ENCODE measurements at regions not wholly inside any gene's neighbourhood (a gene's known extent, or its start where the extent isn't known, plus 50 kb on each side); places are given as distances from the start of the nearest gene placed in this dataset.
"Not testable (repeated sequence)": the region's sequence is repeated elsewhere in the genome, so short reads cannot be mapped to it uniquely, and the experiment has no call there.

DNA sequence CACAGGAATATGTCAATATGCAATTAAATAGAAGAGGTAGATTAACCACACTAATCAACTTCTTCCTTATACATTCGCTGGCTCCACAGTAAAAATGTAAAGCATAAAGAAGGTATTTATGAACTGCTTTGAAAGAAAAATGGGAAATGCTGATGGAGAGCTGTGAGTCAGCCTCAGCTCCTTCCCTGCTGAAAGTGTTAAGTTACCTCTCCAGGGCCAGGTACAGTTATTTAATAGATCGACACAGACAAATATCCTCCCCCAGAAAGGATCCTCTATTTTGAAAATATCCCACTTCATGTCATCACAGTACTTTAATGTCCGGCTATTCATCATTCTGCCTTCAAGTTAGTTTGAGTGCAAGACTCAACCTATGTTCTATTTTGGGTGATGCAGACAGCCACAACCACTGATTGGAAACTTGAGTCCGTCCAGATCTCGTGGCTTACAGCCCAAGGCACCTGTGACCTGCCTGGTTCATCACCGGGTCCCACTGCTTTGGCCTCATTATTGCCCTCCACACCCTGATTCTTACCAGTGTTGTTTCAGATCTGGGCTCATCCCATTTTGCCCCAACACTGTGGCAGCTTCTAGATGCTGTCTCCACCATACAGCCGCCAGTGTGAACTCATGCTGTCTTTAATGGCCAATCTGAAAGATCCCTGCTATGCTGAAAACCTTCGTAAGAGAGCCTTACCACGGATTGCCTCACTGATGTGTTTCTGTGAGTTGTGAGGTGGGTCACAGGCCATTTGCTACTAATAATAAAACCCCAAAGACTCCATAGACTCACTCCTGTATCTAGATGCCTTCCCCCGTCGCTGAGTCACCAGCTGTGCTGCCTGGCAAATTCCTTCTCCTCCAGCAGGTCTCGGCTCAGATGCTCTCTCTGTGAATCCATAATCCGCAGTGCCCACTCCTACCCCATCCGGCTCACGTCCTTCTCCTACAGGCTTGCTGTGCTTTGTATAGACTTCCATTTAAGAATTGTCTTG lies 56.2 kb upstream of the DDAH1 start:
- DNase-seq (ENCODE audit: low spot score); ATAC-seq (ENCODE audit: low FRiP score): not testable (repeated sequence)

DNA sequence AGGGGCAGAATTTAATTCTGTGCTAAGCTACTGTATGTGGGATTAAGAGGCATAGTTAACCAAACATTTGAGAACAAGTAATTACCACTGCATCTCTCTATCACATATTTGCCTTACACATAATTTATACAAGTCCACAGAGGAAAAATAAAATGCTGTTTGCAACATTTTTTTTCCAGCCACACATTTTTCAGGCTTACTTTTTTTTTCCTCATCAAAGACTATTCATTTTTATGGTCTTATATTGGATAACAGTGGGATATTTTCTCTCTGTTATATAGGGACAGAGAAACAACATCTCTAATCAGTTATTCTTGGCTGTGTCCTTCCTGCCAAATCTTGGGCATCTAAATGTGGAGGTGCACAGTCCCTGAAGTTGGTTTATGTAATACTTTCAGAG lies 57.5 kb upstream of the DDAH1 start:
- ATAC-seq (ENCODE audit: low FRiP score); DNase-seq (ENCODE audit: low spot score): not testable (repeated sequence)

DNA sequence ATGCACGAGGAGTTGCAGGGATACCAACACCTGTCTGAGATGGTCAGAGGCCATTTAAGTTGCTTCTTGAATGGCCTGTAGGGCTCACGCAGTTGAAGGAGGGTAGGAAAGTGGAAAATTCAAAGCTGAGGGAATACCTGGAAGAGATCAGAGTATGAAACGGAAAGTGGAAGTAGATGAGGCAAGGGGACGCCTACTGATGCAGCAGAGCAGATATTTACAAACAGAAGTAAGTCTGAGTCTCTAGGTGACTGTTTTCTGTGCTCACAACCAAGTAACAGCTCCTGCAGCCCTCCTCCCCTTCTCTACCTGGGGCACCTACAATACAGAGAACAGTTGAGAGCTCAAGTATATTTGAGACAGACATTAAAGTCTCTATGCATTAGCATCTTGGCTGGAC lies 57.5 kb upstream of the CCN1 start:
- ATAC-seq (ENCODE audit: low FRiP score); DNase-seq (ENCODE audit: low spot score): not testable (repeated sequence)

DNA sequence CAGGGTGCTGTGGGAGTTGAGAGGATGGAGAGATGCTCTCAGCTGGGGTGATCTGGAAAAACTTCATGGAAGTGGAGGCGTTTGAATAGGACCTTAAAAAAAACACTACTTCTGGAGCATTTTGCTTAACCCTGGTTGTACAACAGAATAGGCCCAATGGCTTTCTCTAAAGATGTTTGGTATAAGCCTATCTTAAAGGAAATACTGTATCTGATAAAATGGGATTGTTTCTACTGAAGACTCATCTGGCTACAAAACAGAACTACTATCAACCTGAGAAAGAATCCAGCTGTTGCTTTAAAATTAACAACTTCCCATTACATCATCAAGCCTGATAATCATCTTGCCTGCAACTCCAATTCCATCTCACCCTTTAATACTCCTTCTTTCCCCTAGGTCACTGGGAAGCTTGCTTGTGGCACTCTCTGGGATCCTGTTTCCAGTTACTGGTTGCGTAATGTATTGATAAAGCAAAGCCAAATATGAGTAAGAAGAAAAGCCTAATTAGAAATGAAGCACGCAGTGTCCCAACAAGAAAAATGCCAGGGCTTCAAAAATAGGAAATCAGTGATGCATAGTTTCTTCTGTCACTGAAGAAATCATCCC lies 56.2 kb upstream of the CCN1 start:
- peak; percentile 34 for ATAC-seq (ENCODE audit: low FRiP score)
- not testable (repeated sequence) for DNase-seq (ENCODE audit: low spot score)

DNA sequence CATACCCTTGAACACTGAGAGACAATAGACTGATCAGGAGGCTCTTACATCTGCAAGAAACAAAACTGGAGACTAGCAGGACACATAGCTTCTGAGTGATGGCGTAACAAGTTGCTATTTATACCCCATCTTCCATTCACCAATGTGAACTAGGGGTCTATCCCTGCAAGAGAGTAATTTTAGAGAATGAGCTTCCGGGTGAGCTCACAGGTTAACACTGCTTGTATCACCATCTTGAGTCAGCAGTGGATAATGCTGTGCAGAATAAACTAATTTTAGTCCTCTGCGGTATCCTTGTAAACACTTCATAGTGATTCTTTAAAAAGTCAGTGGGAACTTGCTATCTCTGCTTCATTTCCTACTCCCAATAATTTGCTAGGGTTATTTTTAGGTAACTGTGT lies 55.0 kb upstream of the CCN1 start:
- not testable (repeated sequence) for DNase-seq (ENCODE audit: low spot score)
- peak; percentile 54 for ATAC-seq (ENCODE audit: low FRiP score)

DNA sequence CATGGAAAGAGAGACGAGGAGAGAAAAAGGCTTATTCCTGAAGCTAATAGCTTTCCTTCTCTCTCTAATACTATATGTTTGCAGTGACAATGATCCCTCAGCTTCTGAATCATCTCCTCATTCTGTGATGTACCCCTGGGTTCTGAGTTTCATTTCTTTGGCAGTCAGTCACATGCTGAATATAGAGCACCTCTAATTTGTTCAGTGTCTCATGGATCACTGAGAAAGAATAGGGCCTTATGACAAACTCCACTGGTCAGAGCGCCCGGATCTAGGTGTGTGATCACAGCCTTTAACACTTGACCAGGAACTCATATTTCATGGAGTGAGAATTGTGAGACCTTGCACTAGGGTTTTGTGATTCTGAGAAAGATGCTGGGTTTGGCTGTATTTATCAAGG lies 54.3 kb upstream of the CCN1 start:
- not testable (repeated sequence) for DNase-seq (ENCODE audit: low spot score); ATAC-seq (ENCODE audit: low FRiP score)

DNA sequence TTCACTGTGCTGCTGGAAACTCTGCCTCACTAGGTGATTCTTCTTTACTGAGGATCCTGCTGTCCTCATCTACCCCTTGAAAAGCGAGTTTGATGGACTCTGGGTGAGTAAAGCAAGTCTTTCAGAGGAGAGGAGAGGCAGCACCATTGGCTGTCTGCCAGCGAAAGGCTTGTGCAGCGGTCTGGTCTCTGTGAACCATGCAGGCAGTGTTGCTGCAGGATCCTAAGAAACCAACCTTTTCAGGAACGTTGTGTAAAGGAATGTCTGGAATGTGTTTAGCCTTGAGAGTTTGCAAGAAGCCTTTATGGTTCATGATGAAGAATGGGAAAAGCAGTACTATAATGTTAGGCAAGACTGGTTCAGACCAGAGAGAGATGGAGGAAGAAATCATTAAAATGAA lies 53.4 kb upstream of the CCN1 start:
- DNase-seq (ENCODE audit: low spot score) (peak; percentile 69), ATAC-seq (ENCODE audit: low FRiP score) (peak; percentile 78)

Measured in omental fat pad (tissue), 1 donor.